K562 (cell line): ENCODE measurements at regions not wholly inside any gene's neighbourhood (a gene's known extent, or its start where the extent isn't known, plus 50 kb on each side); places are given as distances from the start of the nearest gene placed in this dataset.

Source experiments
- ATAC-seq: fragments of 200-7000 bp; cut with Tn5 transposase; 3 replicates; pipeline ENCODE4 v1.9.1; 2020; ENCODE audit warnings: moderate library complexity
- BruUV-seq: library from RNA; stranded (reverse); fragments of 400-500 nt; replicated peaks from 2 replicates; lab custom pipeline; 2021; lab: Mats Ljungman, UMichigan
- CTCF ChIA-PET: fragments of 300-600 bp; formaldehyde crosslinking; extraction: SDS; loops from one replicate; lab custom pipeline; 2021; ENCODE audit warnings: low intra/inter-chr PET ratio; lab: Yijun Ruan, JAX
- POLR2A ChIA-PET: fragments of 300-600, 350-650 bp; sonication (Branson Sonifier 250); formaldehyde crosslinking; extraction: SDS; loops from one replicate; lab custom pipeline; 2021; ENCODE audit warnings: antibody characterized with exemption, inconsistent platforms; lab: Yijun Ruan, JAX
- DNase-seq, 4 experiments: peaks; one replicate each; pipeline versions ENCODE4 v3.0.0 to v3.0.0-alpha.2; 2011 to 2018; ENCODE audit warnings: low spot score in 3 of 4, mixed read lengths in 3 of 4; ENCODE audit errors: extremely low read depth in 1 of 4
- FAIRE-seq: peaks from 2 replicates; lab custom pipeline; 2011; peaks lifted over from hg19 to GRCh38; lab: Jason Lieb, UNC
- H2AFZ ChIP-seq: 2 replicates; pipeline ENCODE4 v1.6.0; 2011; ENCODE audit warnings: low read depth, low read length, control low read depth, inconsistent platforms
- H3K27ac ChIP-seq: fragments of 200-600 bp; 3 replicates; pipeline ENCODE4 v1.8.0; 2011; ENCODE audit warnings: low read depth, mild to moderate bottlenecking, control low read depth, inconsistent platforms, low read length, moderate library complexity, mixed read lengths; ENCODE audit errors: extremely low read depth
- H3K27me3 ChIP-seq, 2 experiments: fragments of 300-600 bp in 1 of 2; 2 replicates in 1 of 2; 3 replicates in 1 of 2; pipeline versions ENCODE4 v1.6.0 to v1.8.0; 2011; ENCODE audit warnings: inconsistent platforms in 2 of 2, low read length in 2 of 2, mild to moderate bottlenecking in 1 of 2, mixed read lengths in 1 of 2, moderate library complexity in 1 of 2; ENCODE audit not compliant: control insufficient read depth in 2 of 2, insufficient read depth in 2 of 2
- H3K36me3 ChIP-seq: fragments of 300-600 bp; 3 replicates; pipeline ENCODE4 v1.8.0; 2011; ENCODE audit warnings: mild to moderate bottlenecking, low read length, inconsistent platforms; ENCODE audit not compliant: control insufficient read depth, insufficient read depth
- H3K4me1 ChIP-seq, 2 experiments: fragments of 200-600 bp in 1 of 2; replicated peaks in 1 of 2; 2 replicates in 1 of 2; 3 replicates in 1 of 2; pipeline versions ENCODE4 v1.5.1 to v1.8.0; 2011; ENCODE audit warnings: inconsistent platforms in 2 of 2, low read length in 2 of 2, mild to moderate bottlenecking in 1 of 2, mixed read lengths in 1 of 2, moderate library complexity in 1 of 2; ENCODE audit not compliant: control insufficient read depth in 2 of 2, insufficient read depth in 2 of 2
- H3K4me2 ChIP-seq: 2 replicates; pipeline ENCODE4 v1.6.1; 2011; ENCODE audit warnings: low read length, control low read depth, inconsistent platforms, mixed read lengths; ENCODE audit not compliant: insufficient read depth
- H3K4me3 ChIP-seq: fragments of 200-600 bp; sonication (generic), shearing (Covaris generic); 2 replicates; pipeline ENCODE4 v1.5.1; 2016; ENCODE audit warnings: control low read depth, inconsistent platforms
- H3K79me2 ChIP-seq: fragments of 200-600 bp; 3 replicates; pipeline ENCODE4 v1.8.0; 2011; ENCODE audit warnings: low read length, inconsistent platforms; ENCODE audit not compliant: control insufficient read depth, insufficient read depth
- H3K9ac ChIP-seq, 2 experiments: 2 replicates each; pipeline versions ENCODE4 v1.6.0 to v1.6.1; 2011; ENCODE audit warnings: low read depth in 2 of 2, low read length in 2 of 2, control low read depth in 1 of 2, inconsistent platforms in 1 of 2, mild to moderate bottlenecking in 1 of 2, mixed read lengths in 1 of 2; ENCODE audit not compliant: insufficient read depth in 1 of 2
- H3K9me1 ChIP-seq: one replicate; pipeline ENCODE4 v1.6.0; 2011; ENCODE audit warnings: inconsistent platforms, mild to moderate bottlenecking, low read length, moderate library complexity; ENCODE audit not compliant: control insufficient read depth, insufficient read depth
- H3K9me3 ChIP-seq: replicated peaks from 2 replicates; pipeline ENCODE4 v1.5.1; 2011; ENCODE audit warnings: low read depth, low read length, inconsistent platforms; ENCODE audit not compliant: control insufficient read depth, insufficient read depth
- H4K20me1 ChIP-seq: replicated peaks from 2 replicates; pipeline ENCODE4 v1.6.1; 2011; ENCODE audit warnings: low read length, inconsistent platforms, mixed read lengths; ENCODE audit not compliant: control insufficient read depth, insufficient read depth
- ARNT ChIP-seq, 2 experiments: fragments of 450-650 bp; IDR thresholded peaks; 2 replicates each; pipeline ENCODE4 v1.6.1; 2016; ENCODE audit warnings: mild to moderate bottlenecking in 1 of 2
- ELF2 ChIP-seq: fragments of 250-450 bp; sonication (Bioruptor Pico); IDR thresholded peaks from 2 replicates; pipeline ENCODE4 v1.5.0; 2021; ENCODE audit warnings: mild to moderate bottlenecking
- PHF21A ChIP-seq: fragments of 450-650 bp; IDR thresholded peaks from 2 replicates; pipeline ENCODE4 v1.6.1; 2017; ENCODE audit warnings: low read depth, borderline replicate concordance
- RBFOX2 ChIP-seq: fragments of 200-400 bp; formaldehyde crosslinking; IDR thresholded peaks from 2 replicates; pipeline ENCODE4 v1.6.1; 2017; ENCODE audit warnings: low read depth, mild to moderate bottlenecking, low read length, moderate library complexity
- ZNF23 ChIP-seq: fragments of 250-450 bp; sonication (Bioruptor Pico); IDR thresholded peaks from 2 replicates; pipeline ENCODE4 v1.4.0; 2020; ENCODE audit warnings: mild to moderate bottlenecking
- ZNF41 ChIP-seq: fragments of 250-450 bp; sonication (Bioruptor Pico); conservative IDR thresholded peaks from 2 replicates; pipeline ENCODE4 v1.4.0; 2020; ENCODE audit warnings: mild to moderate bottlenecking
- ZNF583 ChIP-seq: fragments of 250-450 bp; sonication (Bioruptor Pico); IDR thresholded peaks from 2 replicates; pipeline ENCODE4 v1.4.0; 2020
- WGBS: fragments of 100-300 bp; shearing (Covaris generic); methylation state at CpG from one replicate; pipeline ENCODE4 v1.1.6; 2016; ENCODE audit warnings: low coverage, mixed read lengths; ENCODE audit not compliant: insufficient coverage; ENCODE audit errors: missing lambda C conversion rate; 5-methylcytosine and 5-hydroxymethylcytosine counted together
- in situ Hi-C: fragments of 300-500 bp; cut with MboI; formaldehyde crosslinking; loops from 4 replicates; pipeline ENCODE4 v1.15.0; 2018; ENCODE audit warnings: inconsistent platforms, mixed read lengths
- intact Hi-C: fragments of 100-400 bp; cut with micrococcal nuclease; formaldehyde crosslinking; loops from 2 replicates; pipeline ENCODE4 v1.14.2; 2022

- FAIRE-seq (no peak), ATAC-seq (no peak), DNase-seq (no peak)
- TF ChIP-seq ARNT (IDR thresholded peaks at IDR 0.05) (no peak), PHF21A (no peak), ZNF41 (no peak), RBFOX2 (no peak), ELF2 (CRISPR knock-in tag) (no peak), ZNF23 (CRISPR knock-in tag) (no peak), ZNF583 (CRISPR knock-in tag) (no peak)
- no peak overlapping the region for H2AFZ ChIP-seq
- 0% methylated on average over 4 of the region's 4 CpGs for WGBS
- H3K79me2 ChIP-seq = no peaks in the 10 kb centered on the region
- no peak overlapping the region for H3K9ac ChIP-seq
- no peaks in the 10 kb centered on the region for H3K4me1 ChIP-seq
- no peak overlapping the region for H3K27ac ChIP-seq
- H3K27me3 ChIP-seq = peaks cover 5 to 14% of the 10 kb centered on the region in 2 experiments; a peak in 4 of 5 replicates
- H3K4me3 ChIP-seq = no peak overlapping the region
- no peak overlapping the region for H3K4me2 ChIP-seq
- intact Hi-C loops (no loop called here), in situ Hi-C loops (no loop called here)
- no peaks in the 10 kb centered on the region for H3K36me3 ChIP-seq
- POLR2A ChIA-PET = interaction anchor here (0.6 kb wide), 1 partner anchor 420 kb away, joined by 3 read pairs; no protein-coding TSS in a partner anchor
- no TSS peak for BruUV-seq
- no peaks in the 10 kb centered on the region for H3K9me1 ChIP-seq
- no peaks in the 10 kb centered on the region for H3K9me3 ChIP-seq
- CTCF ChIA-PET = interaction anchor here (0.7 kb wide), 1 partner anchor 1590 kb away, joined by 4 read pairs; no protein-coding TSS in a partner anchor
- H4K20me1 ChIP-seq = no peaks in the 10 kb centered on the region
Observed at GRCh38 chr19:31570718-31571117, 221.5 kb upstream of the TSHZ3 start.
